Endothelial cell of umbilical vein (primary cell): ENCODE measurements at regions not wholly inside any gene's neighbourhood (a gene's known extent, or its start where the extent isn't known, plus 50 kb on each side); places are given as distances from the start of the nearest gene placed in this dataset.

Source experiments
- BruUV-seq: library from RNA; stranded (reverse); fragments of 400-500 nt; replicated peaks from 2 replicates; lab custom pipeline; 2021; lab: Mats Ljungman, UMichigan
- CTCF ChIA-PET: fragments of 300-600, 350-600 bp; sonication (Branson Sonifier 250); formaldehyde crosslinking; loops from one replicate; lab custom pipeline; 2021; ENCODE audit warnings: antibody characterized with exemption, inconsistent platforms; lab: Charles Lee
- POLR2A ChIA-PET: fragments of 300-600, 350-600 bp; sonication (Branson Sonifier 250); formaldehyde crosslinking; loops from one replicate; lab custom pipeline; 2021; ENCODE audit warnings: antibody characterized with exemption, inconsistent platforms; lab: Charles Lee
- DNase-seq: peaks from one replicate; pipeline ENCODE4 v3.0.0-alpha.2; 2011; ENCODE audit warnings: low read depth, low spot score
- FAIRE-seq: peaks from 2 replicates; lab custom pipeline; 2011; peaks lifted over from hg19 to GRCh38; lab: Jason Lieb, UNC
- H2AFZ ChIP-seq: 2 replicates; pipeline ENCODE4 v1.6.0; 2012; ENCODE audit warnings: low read depth, low read length, control low read depth, inconsistent platforms
- H3K27ac ChIP-seq: 2 replicates; pipeline ENCODE4 v1.5.1; 2011; ENCODE audit warnings: low read depth, mild to moderate bottlenecking, control low read depth, low read length, moderate library complexity; ENCODE audit not compliant: insufficient read depth
- H3K27me3 ChIP-seq, 2 experiments: 2 replicates each; pipeline versions ENCODE4 v1.6.0 to v1.6.1; 2011; ENCODE audit warnings: low read length in 2 of 2, mixed read lengths in 1 of 2; ENCODE audit not compliant: control insufficient read depth in 2 of 2, insufficient read depth in 2 of 2
- H3K36me3 ChIP-seq, 2 experiments: 2 replicates in 1 of 2; 3 replicates in 1 of 2; pipeline ENCODE4 v1.5.1; 2011; ENCODE audit warnings: low read length in 2 of 2, mild to moderate bottlenecking in 1 of 2, moderate library complexity in 1 of 2; ENCODE audit not compliant: control insufficient read depth in 2 of 2, insufficient read depth in 2 of 2; ENCODE audit errors: extremely low read depth in 1 of 2
- H3K4me1 ChIP-seq: 3 replicates; pipeline ENCODE4 v1.5.1; 2011; ENCODE audit warnings: mild to moderate bottlenecking, low read length; ENCODE audit not compliant: control insufficient read depth, insufficient read depth; ENCODE audit errors: extremely low read depth
- H3K4me2 ChIP-seq: 2 replicates; pipeline ENCODE4 v1.6.1; 2011; ENCODE audit warnings: low read length, control low read depth, mixed read lengths; ENCODE audit not compliant: insufficient read depth
- H3K4me3 ChIP-seq, 3 experiments: fragments of 200-600 bp in 1 of 3; sonication (generic), shearing (Covaris generic) in 1 of 3; replicated peaks in 1 of 3; 2 replicates each; pipeline ENCODE4 v1.5.1; 2011 to 2016; ENCODE audit warnings: control low read depth in 3 of 3, low read length in 3 of 3, mild to moderate bottlenecking in 2 of 3, inconsistent platforms in 1 of 3, low read depth in 1 of 3, moderate library complexity in 1 of 3; ENCODE audit not compliant: insufficient read depth in 1 of 3
- H3K79me2 ChIP-seq: 2 replicates; pipeline ENCODE4 v1.6.0; 2012; ENCODE audit warnings: low read length, inconsistent platforms; ENCODE audit not compliant: control insufficient read depth, insufficient read depth
- H3K9ac ChIP-seq: replicated peaks from 2 replicates; pipeline ENCODE3; 2011; ENCODE audit warnings: low read length, control low read depth; ENCODE audit not compliant: insufficient read depth; ENCODE audit errors: extremely low read depth
- H3K9me1 ChIP-seq: replicated peaks from 3 replicates; pipeline ENCODE4 v1.6.0; 2011; ENCODE audit warnings: mild to moderate bottlenecking, low read length; ENCODE audit not compliant: control insufficient read depth, insufficient read depth; ENCODE audit errors: extremely low read depth
- H3K9me3 ChIP-seq: replicated peaks from 2 replicates; pipeline ENCODE4 v1.5.1; 2012; ENCODE audit warnings: low read length, inconsistent platforms; ENCODE audit not compliant: control insufficient read depth, insufficient read depth
- H4K20me1 ChIP-seq: replicated peaks from 2 replicates; pipeline ENCODE3; 2011; ENCODE audit warnings: mild to moderate bottlenecking, low read length; ENCODE audit not compliant: control insufficient read depth, insufficient read depth; ENCODE audit errors: extremely low read depth
- EZH2 ChIP-seq: IDR thresholded peaks from 2 replicates; pipeline ENCODE4 v1.6.1; 2012; ENCODE audit warnings: borderline replicate concordance, low read depth, mild to moderate bottlenecking, moderate library complexity, low read length, inconsistent platforms; ENCODE audit not compliant: severe bottlenecking
- FOS ChIP-seq: IDR thresholded peaks from 2 replicates; pipeline ENCODE4 v1.6.1; 2011; ENCODE audit warnings: mild to moderate bottlenecking, low read length, moderate library complexity, borderline replicate concordance; ENCODE audit not compliant: insufficient read depth
- GATA2 ChIP-seq: IDR thresholded peaks from 2 replicates; pipeline ENCODE4 v1.7.0; 2011; ENCODE audit warnings: low read depth, mild to moderate bottlenecking, moderate library complexity, mixed read lengths, low read length; ENCODE audit not compliant: insufficient read length, insufficient read depth
- JUN ChIP-seq: IDR thresholded peaks from 2 replicates; pipeline ENCODE4 v1.6.1; 2011; ENCODE audit warnings: borderline replicate concordance, low read depth; ENCODE audit not compliant: insufficient read length, insufficient read depth
- MYC ChIP-seq: IDR thresholded peaks from one replicate; pipeline ENCODE4 v1.6.1; 2011; ENCODE audit warnings: mild to moderate bottlenecking, low read depth, low read length
- POLR2A ChIP-seq: IDR thresholded peaks from 2 replicates; pipeline ENCODE4 v1.6.1; 2012; ENCODE audit warnings: low read depth, mild to moderate bottlenecking, control low read depth, low read length
- POLR2AphosphoS5 ChIP-seq: IDR thresholded peaks from 2 replicates; pipeline ENCODE4 v1.6.1; 2012; ENCODE audit warnings: low read depth, mild to moderate bottlenecking, control low read depth, low read length, moderate library complexity; ENCODE audit not compliant: insufficient read depth
- dilution Hi-C: fragments of 300-500 bp; cut with MboI; formaldehyde crosslinking; loops from one replicate; pipeline ENCODE4 v1.15.0; 2019; ENCODE audit warnings: low sequenced_read_pairs; ENCODE audit not compliant: extremely low pct_ligation_motif_present
- intact Hi-C: fragments of 100-400 bp; cut with micrococcal nuclease; formaldehyde crosslinking; loops from one replicate; pipeline ENCODE4 v1.10.0; 2022
- TF ChIP-seq, protein P1 (sequence below), 2 donors: IDR thresholded peaks; 1 replicate in 1 of 2; 2 replicates in 1 of 2; pipeline ENCODE4 v1.5.1; 2011; ENCODE audit warnings: low read length in 2 of 2, mild to moderate bottlenecking in 2 of 2, moderate library complexity in 2 of 2, control low read depth in 1 of 2, inconsistent platforms in 1 of 2, low read depth in 1 of 2; ENCODE audit not compliant: insufficient read depth in 1 of 2; ENCODE audit errors: extremely low read depth in 1 of 2
- TF ChIP-seq, protein P2 (sequence below): IDR thresholded peaks from 2 replicates; pipeline ENCODE4 v1.6.1; 2011; ENCODE audit not compliant: insufficient read depth, insufficient read length

DNA sequence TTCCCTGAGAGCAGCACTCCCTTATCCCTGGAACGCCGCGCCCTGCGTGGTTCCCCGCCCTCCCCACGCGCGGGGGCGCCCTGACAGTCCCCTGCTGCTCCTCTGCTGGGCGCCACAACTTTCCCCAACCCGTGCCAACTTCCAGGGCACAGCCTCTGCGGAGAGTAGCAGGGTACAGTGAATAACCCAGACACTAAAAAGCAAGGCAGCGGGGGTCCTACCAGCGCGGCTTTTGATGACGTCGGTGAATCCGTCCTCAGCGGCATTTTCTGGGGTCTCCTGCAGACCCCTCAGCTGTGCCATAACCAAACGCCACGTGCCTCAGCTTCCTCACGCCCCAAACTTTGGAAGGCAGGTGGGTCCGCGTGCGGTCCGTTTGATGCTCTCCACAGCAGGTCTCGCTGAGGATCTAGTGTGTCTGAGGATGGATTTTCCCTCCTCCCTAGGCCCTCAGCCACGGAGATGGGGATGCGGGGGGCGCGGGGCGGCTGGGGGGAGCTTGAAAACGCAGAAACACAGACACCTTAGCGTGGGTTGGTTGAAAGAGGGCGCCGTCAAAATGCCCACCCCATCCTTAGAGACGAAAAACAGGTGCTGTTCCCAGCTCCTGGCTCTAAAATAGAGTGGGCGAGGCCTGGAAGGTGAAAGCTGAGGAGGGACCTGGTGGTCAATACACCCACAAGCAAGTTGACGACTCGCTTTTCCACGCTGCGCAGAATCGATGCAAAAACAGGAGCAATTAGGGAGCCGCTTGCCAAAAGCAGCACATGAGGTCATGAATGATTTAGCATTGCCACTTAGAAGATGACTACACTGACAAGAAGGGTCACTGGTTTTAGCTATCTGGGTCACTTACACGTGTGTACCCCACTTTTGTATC, 405.6 kb downstream of the FAM47A start:
- dilution Hi-C loops = no loop called here
- H3K79me2 ChIP-seq = no peaks in the 10 kb centered on the region
- peak overlapping the region; percentile 74 for H3K4me2 ChIP-seq
- H3K9me3 ChIP-seq = no peaks in the 10 kb centered on the region
- no peaks in the 10 kb centered on the region for H3K27me3 ChIP-seq
- no peaks in the 10 kb centered on the region for H3K4me1 ChIP-seq
- no peak overlapping the region for H3K27ac ChIP-seq
- intact Hi-C loops = loop anchor here (2.0 kb wide), 1 partner anchor 574 kb away; no protein-coding TSS in a partner anchor
- FAIRE-seq (no peak), DNase-seq (no peak)
- CTCF ChIA-PET = no interaction called here
- peak overlapping the region; percentile 33 for H2AFZ ChIP-seq
- no peaks in the 10 kb centered on the region for H3K36me3 ChIP-seq
- peak overlapping the region in 1 of 3 experiments; percentile 59 for H3K4me3 ChIP-seq
- no peak overlapping the region for H3K9ac ChIP-seq
- POLR2A ChIA-PET = no interaction called here
- H3K9me1 ChIP-seq = no peaks in the 10 kb centered on the region
- TF ChIP-seq FOS (no peak), POLR2A (no peak), EZH2 (no peak), POLR2AphosphoS5 (no peak), GATA2 (no peak), MYC (no peak), JUN (no peak)
- TF ChIP-seq, protein P1, sequence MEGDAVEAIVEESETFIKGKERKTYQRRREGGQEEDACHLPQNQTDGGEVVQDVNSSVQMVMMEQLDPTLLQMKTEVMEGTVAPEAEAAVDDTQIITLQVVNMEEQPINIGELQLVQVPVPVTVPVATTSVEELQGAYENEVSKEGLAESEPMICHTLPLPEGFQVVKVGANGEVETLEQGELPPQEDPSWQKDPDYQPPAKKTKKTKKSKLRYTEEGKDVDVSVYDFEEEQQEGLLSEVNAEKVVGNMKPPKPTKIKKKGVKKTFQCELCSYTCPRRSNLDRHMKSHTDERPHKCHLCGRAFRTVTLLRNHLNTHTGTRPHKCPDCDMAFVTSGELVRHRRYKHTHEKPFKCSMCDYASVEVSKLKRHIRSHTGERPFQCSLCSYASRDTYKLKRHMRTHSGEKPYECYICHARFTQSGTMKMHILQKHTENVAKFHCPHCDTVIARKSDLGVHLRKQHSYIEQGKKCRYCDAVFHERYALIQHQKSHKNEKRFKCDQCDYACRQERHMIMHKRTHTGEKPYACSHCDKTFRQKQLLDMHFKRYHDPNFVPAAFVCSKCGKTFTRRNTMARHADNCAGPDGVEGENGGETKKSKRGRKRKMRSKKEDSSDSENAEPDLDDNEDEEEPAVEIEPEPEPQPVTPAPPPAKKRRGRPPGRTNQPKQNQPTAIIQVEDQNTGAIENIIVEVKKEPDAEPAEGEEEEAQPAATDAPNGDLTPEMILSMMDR (IDR thresholded peaks at IDR 0.05; ENCODE audit: extremely low read depth in 1 of 2, insufficient read depth in 1 of 2, low read depth in 1 of 2, low read length in 2 of 2) = no peak
- TF ChIP-seq, protein P2, sequence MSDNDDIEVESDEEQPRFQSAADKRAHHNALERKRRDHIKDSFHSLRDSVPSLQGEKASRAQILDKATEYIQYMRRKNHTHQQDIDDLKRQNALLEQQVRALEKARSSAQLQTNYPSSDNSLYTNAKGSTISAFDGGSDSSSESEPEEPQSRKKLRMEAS = no peak
- BruUV-seq = no TSS peak
- no peaks in the 10 kb centered on the region for H4K20me1 ChIP-seq
